Suprapubic skin (tissue), 3 donors: ENCODE measurements at regions not wholly inside any gene's neighbourhood (a gene's known extent, or its start where the extent isn't known, plus 50 kb on each side); places are given as distances from the start of the nearest gene placed in this dataset.

Experiments
- EP300 ChIP-seq: sonication (generic); formaldehyde crosslinking; IDR thresholded peaks from one replicate; pipeline ENCODE4 v1.6.1; 2017; ENCODE audit warnings: antibody characterized with exemption
- TF ChIP-seq, protein P1 (sequence below), 2 donors: fragments of 200-600 bp in 1 of 2; fragments of 450-650 bp in 1 of 2; sonication (generic) in 1 of 2; IDR thresholded peaks; one replicate each; pipeline ENCODE4 v1.5.1; 2016 to 2019; ENCODE audit warnings: antibody characterized with exemption in 2 of 2, mild to moderate bottlenecking in 1 of 2, moderate library complexity in 1 of 2

- no peak for TF ChIP-seq EP300
- TF ChIP-seq, protein P1, sequence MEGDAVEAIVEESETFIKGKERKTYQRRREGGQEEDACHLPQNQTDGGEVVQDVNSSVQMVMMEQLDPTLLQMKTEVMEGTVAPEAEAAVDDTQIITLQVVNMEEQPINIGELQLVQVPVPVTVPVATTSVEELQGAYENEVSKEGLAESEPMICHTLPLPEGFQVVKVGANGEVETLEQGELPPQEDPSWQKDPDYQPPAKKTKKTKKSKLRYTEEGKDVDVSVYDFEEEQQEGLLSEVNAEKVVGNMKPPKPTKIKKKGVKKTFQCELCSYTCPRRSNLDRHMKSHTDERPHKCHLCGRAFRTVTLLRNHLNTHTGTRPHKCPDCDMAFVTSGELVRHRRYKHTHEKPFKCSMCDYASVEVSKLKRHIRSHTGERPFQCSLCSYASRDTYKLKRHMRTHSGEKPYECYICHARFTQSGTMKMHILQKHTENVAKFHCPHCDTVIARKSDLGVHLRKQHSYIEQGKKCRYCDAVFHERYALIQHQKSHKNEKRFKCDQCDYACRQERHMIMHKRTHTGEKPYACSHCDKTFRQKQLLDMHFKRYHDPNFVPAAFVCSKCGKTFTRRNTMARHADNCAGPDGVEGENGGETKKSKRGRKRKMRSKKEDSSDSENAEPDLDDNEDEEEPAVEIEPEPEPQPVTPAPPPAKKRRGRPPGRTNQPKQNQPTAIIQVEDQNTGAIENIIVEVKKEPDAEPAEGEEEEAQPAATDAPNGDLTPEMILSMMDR (IDR thresholded peaks at IDR 0.05): no peak
Measured at GRCh38 chr5:165224366-165225045, 1719.1 kb downstream of the MAT2B start.
